ENCODE measurements at regions not wholly inside any gene's neighbourhood (a gene's known extent, or its start where the extent isn't known, plus 50 kb on each side); places are given as distances from the start of the nearest gene placed in this dataset.
"Not testable (repeated sequence)": the region's sequence is repeated elsewhere in the genome, so short reads cannot be mapped to it uniquely, and the experiment has no call there.

DNA sequence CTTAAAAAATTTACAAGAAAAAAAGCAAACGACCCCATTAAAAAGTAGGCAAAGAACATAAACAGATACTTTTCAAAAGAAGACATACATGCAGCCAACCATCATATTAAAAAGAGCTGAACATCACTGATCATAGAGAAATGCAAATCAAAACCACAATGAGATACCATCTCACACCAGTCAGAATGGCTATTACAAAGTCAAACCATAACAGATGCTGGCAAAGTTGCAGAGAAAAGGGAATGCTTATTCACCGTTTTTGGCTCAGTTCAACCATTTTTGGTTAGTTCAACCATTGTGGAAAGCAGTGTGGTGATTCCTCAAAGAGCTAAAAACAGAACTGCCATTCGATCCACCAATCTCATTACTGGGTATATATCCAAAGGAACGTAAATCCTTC lies 230.6 kb downstream of the FOXG1 start:
- not testable (repeated sequence) for DNase-seq, H3K4me1 Mint-ChIP-seq, ATAC-seq, H3K27ac Mint-ChIP-seq, H3K27me3 Mint-ChIP-seq, H3K4me3 Mint-ChIP-seq
- peaks cover 5 to 15% of the 10 kb centered on the region in 2 donors for H3K9me3 Mint-ChIP-seq

GRCh38 chr14:28999656-29000055 lies 233.1 kb downstream of the FOXG1 start:
- peaks cover 11 to 15% of the 10 kb centered on the region in 2 donors for H3K9me3 Mint-ChIP-seq
- no peak overlapping the region for H3K27ac Mint-ChIP-seq
- DNase-seq (no peak), ATAC-seq (no peak)
- no peak overlapping the region for H3K4me3 Mint-ChIP-seq
- H3K27me3 Mint-ChIP-seq: no peaks in the 10 kb centered on the region
- no peaks in the 10 kb centered on the region for H3K4me1 Mint-ChIP-seq

- no peak for ATAC-seq
- Mint-ChIP-seq H3K4me1 (no peaks in the 10 kb centered on the region), H3K4me3 (no peak overlapping the region), H3K9me3 (peaks cover 12 to 15% of the 10 kb centered on the region in 2 donors), H3K27ac (no peak overlapping the region), H3K27me3 (no peaks in the 10 kb centered on the region)
- DNase-seq: no peak
These were observed 239.1 kb downstream of the FOXG1 start for GRCh38 chr14:29005647-29006046.

- Mint-ChIP-seq H3K27ac (no peak overlapping the region), H3K4me3 (no peak overlapping the region), H3K9me3 (peaks cover 23% of the 10 kb centered on the region in 2 donors), H3K27me3 (no peaks in the 10 kb centered on the region), H3K4me1 (no peaks in the 10 kb centered on the region)
- DNase-seq: no peak
- ATAC-seq: no peak
These were observed 241.4 kb downstream of the FOXG1 start for GRCh38 chr14:29007990-29008389.

- Mint-ChIP-seq H3K4me1 (no peaks in the 10 kb centered on the region), H3K4me3 (no peak overlapping the region), H3K27me3 (no peaks in the 10 kb centered on the region), H3K9me3 (peaks cover 10 to 15% of the 10 kb centered on the region in 2 donors), H3K27ac (no peak overlapping the region)
- no peak for ATAC-seq
- DNase-seq: peak; percentile 4 to 8
These were observed 249.7 kb downstream of the FOXG1 start for GRCh38 chr14:29016050-29016900.

DNA sequence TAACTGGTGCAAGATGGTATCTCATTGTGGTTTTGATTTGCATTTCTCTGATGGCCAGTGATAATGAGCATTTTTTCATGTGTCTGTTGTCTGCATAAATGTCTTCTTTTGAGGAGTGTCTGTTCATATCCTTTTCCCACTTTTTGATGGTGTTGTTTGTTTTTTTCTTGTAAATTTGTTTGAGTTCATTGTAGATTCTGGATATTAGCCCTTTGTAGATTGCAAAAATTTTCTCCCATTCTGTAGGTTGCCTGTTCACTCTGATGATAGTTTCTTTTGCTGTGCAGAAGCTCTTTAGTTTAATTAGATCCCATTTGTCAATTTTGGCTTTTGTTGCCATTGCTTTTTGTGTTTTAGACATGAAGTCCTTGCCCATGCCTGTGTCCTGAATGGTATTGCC lies 256.9 kb downstream of the FOXG1 start:
- ATAC-seq, H3K27ac Mint-ChIP-seq, H3K4me3 Mint-ChIP-seq, H3K27me3 Mint-ChIP-seq, DNase-seq, H3K4me1 Mint-ChIP-seq: not testable (repeated sequence)
- peaks cover 22 to 30% of the 10 kb centered on the region in 2 donors for H3K9me3 Mint-ChIP-seq

DNA sequence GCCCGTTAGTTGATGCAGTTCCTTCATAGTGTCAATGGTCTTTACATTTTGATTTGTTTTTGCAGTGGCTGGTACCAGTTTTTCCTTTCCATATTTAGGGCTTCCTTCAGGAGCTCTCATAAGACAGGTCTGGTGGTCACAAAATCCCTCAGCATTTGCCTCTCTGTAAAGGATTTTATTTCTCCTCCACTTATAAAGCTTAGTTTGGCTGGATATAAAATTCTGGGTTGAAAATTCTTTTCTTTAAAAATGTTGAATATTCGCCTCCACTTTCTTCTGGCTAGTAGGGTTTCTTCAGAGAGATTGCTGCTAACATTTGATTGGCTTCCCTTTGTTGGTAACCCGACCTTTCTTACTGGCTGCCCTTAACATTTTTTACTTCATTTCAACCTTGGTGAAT lies 260.9 kb downstream of the FOXG1 start:
- H3K4me1 Mint-ChIP-seq, ATAC-seq, H3K4me3 Mint-ChIP-seq, H3K27me3 Mint-ChIP-seq, H3K27ac Mint-ChIP-seq, DNase-seq: not testable (repeated sequence)
- H3K9me3 Mint-ChIP-seq: peaks cover 22 to 24% of the 10 kb centered on the region in 2 donors

DNA sequence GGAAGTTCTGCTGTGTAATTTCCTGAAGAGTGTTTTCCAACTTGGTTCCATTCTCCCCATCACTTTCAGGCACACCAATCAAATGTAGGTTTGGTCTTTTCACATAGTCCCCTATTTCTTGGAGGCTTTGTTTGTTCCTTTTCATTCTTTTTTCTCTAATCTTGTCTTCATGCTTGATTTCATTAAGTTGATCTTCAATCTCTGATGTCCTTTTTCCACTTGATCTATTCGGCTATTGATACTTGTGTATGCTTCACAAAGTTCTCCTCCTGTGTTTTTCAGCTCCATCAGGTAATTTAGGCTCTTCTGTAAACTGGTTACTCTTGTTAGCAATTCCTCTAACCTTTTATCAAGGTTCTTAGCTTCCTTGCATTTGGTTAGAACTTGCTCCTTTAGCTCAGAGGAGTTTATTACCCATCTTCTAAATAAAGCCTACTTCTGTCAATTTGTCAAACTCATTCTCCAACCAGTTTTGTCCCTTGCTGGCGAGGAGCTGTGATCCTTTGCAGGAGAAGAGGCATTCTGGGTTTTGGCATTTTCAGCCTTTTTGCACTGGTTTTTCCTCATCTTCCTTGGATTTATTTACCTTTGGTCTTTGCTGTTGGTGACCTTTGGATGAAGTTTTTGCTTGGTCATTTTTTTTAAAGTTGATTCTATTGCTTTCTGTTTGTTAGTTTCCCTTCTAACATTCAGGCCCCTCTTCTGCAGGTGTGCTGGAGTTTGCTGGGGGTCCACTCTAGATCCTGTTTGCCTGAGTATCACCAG lies 261.5 kb downstream of the FOXG1 start:
- peaks cover 22 to 24% of the 10 kb centered on the region in 2 donors for H3K9me3 Mint-ChIP-seq
- not testable (repeated sequence) for H3K4me3 Mint-ChIP-seq

GRCh38 chr14:29028973-29029582 lies 262.5 kb downstream of the FOXG1 start:
- no peaks in the 10 kb centered on the region for H3K27me3 Mint-ChIP-seq
- no peak overlapping the region for H3K27ac Mint-ChIP-seq
- H3K9me3 Mint-ChIP-seq: peaks cover 22 to 24% of the 10 kb centered on the region in 2 donors
- ATAC-seq (no peak), DNase-seq (no peak)
- no peak overlapping the region for H3K4me3 Mint-ChIP-seq
- no peaks in the 10 kb centered on the region for H3K4me1 Mint-ChIP-seq

More for the DNA sequence above, 261.5 kb downstream of the FOXG1 start:
- ATAC-seq, H3K27me3 Mint-ChIP-seq, DNase-seq, H3K27ac Mint-ChIP-seq, H3K4me1 Mint-ChIP-seq: not testable (repeated sequence)

GRCh38 chr14:29030121-29030520 lies 263.5 kb downstream of the FOXG1 start:
- H3K27ac Mint-ChIP-seq: no peak overlapping the region
- no peaks in the 10 kb centered on the region for H3K27me3 Mint-ChIP-seq
- no peak for ATAC-seq
- peaks cover 22 to 24% of the 10 kb centered on the region in 2 donors for H3K9me3 Mint-ChIP-seq
- H3K4me1 Mint-ChIP-seq: no peaks in the 10 kb centered on the region
- no peak overlapping the region for H3K4me3 Mint-ChIP-seq
- no peak for DNase-seq

- ATAC-seq (no peak), DNase-seq (no peak)
- H3K4me1 Mint-ChIP-seq: no peaks in the 10 kb centered on the region
- no peak overlapping the region for H3K4me3 Mint-ChIP-seq
- peaks cover 20 to 30% of the 10 kb centered on the region in 2 donors for H3K9me3 Mint-ChIP-seq
- H3K27me3 Mint-ChIP-seq: no peaks in the 10 kb centered on the region
- H3K27ac Mint-ChIP-seq: no peak overlapping the region
These were observed 264.4 kb downstream of the FOXG1 start for GRCh38 chr14:29030970-29031369.

DNA sequence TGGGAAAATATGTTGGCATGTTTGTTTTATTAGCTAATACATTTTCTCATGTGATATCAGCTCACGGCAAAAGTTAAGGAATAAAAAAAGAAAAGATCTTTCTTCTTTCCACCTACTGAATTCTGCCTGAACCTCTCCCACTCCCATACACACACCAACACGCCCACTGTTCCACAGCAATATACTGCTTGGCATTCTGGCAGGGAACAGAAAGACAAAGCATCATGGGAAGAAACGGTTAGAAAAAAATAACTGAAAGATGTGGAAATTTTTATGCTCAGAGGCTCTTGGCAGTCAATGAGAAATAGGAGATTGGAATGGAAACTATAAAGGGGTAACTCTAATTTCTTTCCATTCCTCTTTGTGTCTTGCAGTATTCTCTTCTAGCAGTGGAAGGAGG lies 268.5 kb downstream of the FOXG1 start:
- DNase-seq (no peak), ATAC-seq (no peak)
- H3K4me1 Mint-ChIP-seq: no peaks in the 10 kb centered on the region
- no peaks in the 10 kb centered on the region for H3K27me3 Mint-ChIP-seq
- no peak overlapping the region for H3K27ac Mint-ChIP-seq
- H3K4me3 Mint-ChIP-seq: no peak overlapping the region
- H3K9me3 Mint-ChIP-seq: peaks cover 5 to 15% of the 10 kb centered on the region in 2 donors

DNA sequence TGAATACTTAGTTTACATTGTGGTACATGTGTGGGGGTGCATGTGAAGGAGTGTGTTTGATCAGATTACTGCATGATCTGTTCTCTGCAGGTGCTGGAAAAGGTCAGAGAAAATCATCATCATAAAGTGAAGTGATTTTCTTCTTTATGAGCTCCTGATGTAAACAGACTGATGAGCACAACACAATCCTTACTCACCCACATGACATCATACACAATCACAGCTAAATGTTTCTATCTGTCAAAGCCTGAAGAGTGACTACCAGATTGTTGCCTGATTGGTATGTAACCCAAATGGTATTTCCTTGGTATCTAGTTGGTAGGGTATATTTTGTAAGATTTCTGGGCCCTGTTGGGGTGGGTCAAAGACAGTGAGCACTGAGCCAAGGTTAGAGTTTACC lies 270.8 kb downstream of the FOXG1 start:
- no peaks in the 10 kb centered on the region for H3K4me1 Mint-ChIP-seq
- no peak for ATAC-seq
- no peak overlapping the region for H3K4me3 Mint-ChIP-seq

GRCh38 chr14:29039171-29039570 lies 272.6 kb downstream of the FOXG1 start:
- Mint-ChIP-seq H3K27me3 (no peaks in the 10 kb centered on the region), H3K4me1 (no peaks in the 10 kb centered on the region), H3K27ac (no peak overlapping the region), H3K4me3 (no peak overlapping the region), H3K9me3 (peaks cover 11 to 26% of the 10 kb centered on the region in 2 donors)
- DNase-seq (no peak), ATAC-seq (no peak)

More for the DNA sequence above, 270.8 kb downstream of the FOXG1 start:
- no peak overlapping the region for H3K27ac Mint-ChIP-seq
- DNase-seq: no peak
- no peaks in the 10 kb centered on the region for H3K27me3 Mint-ChIP-seq
- peaks cover 11 to 26% of the 10 kb centered on the region in 2 donors for H3K9me3 Mint-ChIP-seq

DNA sequence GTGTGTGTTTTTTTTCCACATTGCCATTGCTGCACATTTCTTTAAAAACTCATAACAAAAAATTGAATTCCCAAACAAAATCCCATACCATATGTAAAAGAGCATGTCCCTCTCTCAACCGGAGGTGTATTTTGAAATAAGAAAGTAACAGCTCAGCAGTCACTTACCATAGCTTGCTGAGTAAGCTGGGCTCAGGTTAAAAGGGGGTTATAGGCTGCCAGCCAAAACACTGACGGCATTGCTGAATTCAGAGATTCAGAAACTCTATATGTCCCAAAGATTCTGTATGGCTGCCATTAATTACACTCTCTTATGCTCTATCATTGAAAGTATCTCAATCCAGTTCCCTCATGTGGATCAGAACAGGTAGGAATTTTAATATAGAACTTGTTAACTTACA lies 276.0 kb downstream of the FOXG1 start:
- Mint-ChIP-seq H3K9me3 (peaks cover 11 to 18% of the 10 kb centered on the region in 2 donors), H3K4me1 (no peaks in the 10 kb centered on the region), H3K27ac (no peak overlapping the region), H3K4me3 (no peak overlapping the region), H3K27me3 (no peaks in the 10 kb centered on the region)
- no peak for DNase-seq
- no peak for ATAC-seq

- Mint-ChIP-seq H3K27ac (no peak overlapping the region), H3K27me3 (no peaks in the 10 kb centered on the region)
- no peak for ATAC-seq
These were observed 277.1 kb downstream of the FOXG1 start for GRCh38 chr14:29043737-29044136.

More at GRCh38 chr14:29043737-29044136, 277.1 kb downstream of the FOXG1 start:
- no peak for DNase-seq
- Mint-ChIP-seq H3K4me1 (no peaks in the 10 kb centered on the region), H3K4me3 (no peak overlapping the region), H3K9me3 (peaks cover 10 to 25% of the 10 kb centered on the region in 2 donors)

Data from stimulated activated naive CD8-positive, alpha-beta T cell treated with anti-CD3 and anti-CD28 coated beads, Interleukin-15, amount 100 ng/mL, for 72 hours (primary cell).